ENCODE measurements at regions not wholly inside any gene's neighbourhood (a gene's known extent, or its start where the extent isn't known, plus 50 kb on each side); places are given as distances from the start of the nearest gene placed in this dataset.

DNA sequence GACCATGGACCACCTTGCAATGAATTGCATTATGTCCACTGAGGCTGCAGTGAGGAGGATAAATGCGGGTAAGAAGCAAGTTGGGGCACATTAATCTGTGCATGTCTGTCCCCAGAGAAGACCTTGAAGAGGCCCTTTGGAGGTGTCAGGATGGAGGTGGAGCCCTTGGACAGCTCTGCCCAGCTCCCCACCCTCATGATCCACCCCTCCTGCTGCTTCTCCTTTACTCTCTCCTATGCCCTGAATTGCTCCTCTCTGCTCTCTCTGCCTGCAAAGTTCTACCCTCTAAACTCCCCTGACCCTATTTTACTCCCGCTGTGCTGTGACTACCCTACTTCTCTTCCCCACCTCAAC is 292.4 kb upstream of the USP24 start:
- H3K27me3 ChIP-seq (ENCODE audit: control insufficient read depth in 1 of 2, insufficient read depth in 1 of 2, low read length in 2 of 2), result no peaks in the 10 kb centered on the region
- no peak overlapping the region for H3K14ac ChIP-seq (ENCODE audit: low read length in 2 of 2)
- H2BK5ac ChIP-seq (ENCODE audit: low read depth, low read length, poor library complexity, severe bottlenecking), result no peak overlapping the region
- H3K36me3 ChIP-seq (ENCODE audit: control insufficient read depth in 1 of 2, insufficient read depth in 2 of 2, low read depth in 1 of 2, low read length in 2 of 2), result no peaks in the 10 kb centered on the region
- no peak overlapping the region for H3K18ac ChIP-seq (ENCODE audit: low read depth in 1 of 2, low read length in 2 of 2)
- H3K4me1 ChIP-seq (ENCODE audit: control insufficient read depth, insufficient read depth, low read depth, low read length), result peaks cover 5% of the 10 kb centered on the region
- H3K9ac ChIP-seq (ENCODE audit: low read length), result no peak overlapping the region
- no peak for DNase-seq
- no peak overlapping the region for H2BK12ac ChIP-seq (ENCODE audit: low read length in 2 of 2)
- H3K79me1 ChIP-seq (replicated peaks; ENCODE audit: low read length, poor library complexity, severe bottlenecking), result no peaks in the 10 kb centered on the region
- H4K8ac ChIP-seq (ENCODE audit: low read length), result no peak overlapping the region
- no peak overlapping the region for H3K23ac ChIP-seq (ENCODE audit: low read length in 2 of 2)
- H3K27ac ChIP-seq (ENCODE audit: low read length, poor library complexity, severe bottlenecking), result no peak overlapping the region
- no peak overlapping the region for H2AK5ac ChIP-seq (ENCODE audit: low read length, severe bottlenecking)
- no peak overlapping the region for H3K4me2 ChIP-seq (ENCODE audit: low read length, poor library complexity, severe bottlenecking)
- no peak overlapping the region for H2BK15ac ChIP-seq (ENCODE audit: low read depth, poor library complexity, severe bottlenecking)
- no peak overlapping the region for H3K4ac ChIP-seq (ENCODE audit: low read depth in 1 of 2, low read length in 2 of 2)
- H4K91ac ChIP-seq (ENCODE audit: low read length), result no peak overlapping the region
- H2BK120ac ChIP-seq (ENCODE audit: low read depth, low read length), result no peak overlapping the region
- no peak overlapping the region for H2AFZ ChIP-seq (ENCODE audit: low read depth, low read length)
- no peaks in the 10 kb centered on the region for H3K9me3 ChIP-seq (ENCODE audit: control insufficient read depth, low read length)
- H3K4me3 ChIP-seq (ENCODE audit: insufficient read depth in 1 of 2, low read depth in 1 of 2, low read length in 2 of 2), result no peak overlapping the region
- 98% methylated on average over 2 of the region's 2 CpGs for WGBS

DNA sequence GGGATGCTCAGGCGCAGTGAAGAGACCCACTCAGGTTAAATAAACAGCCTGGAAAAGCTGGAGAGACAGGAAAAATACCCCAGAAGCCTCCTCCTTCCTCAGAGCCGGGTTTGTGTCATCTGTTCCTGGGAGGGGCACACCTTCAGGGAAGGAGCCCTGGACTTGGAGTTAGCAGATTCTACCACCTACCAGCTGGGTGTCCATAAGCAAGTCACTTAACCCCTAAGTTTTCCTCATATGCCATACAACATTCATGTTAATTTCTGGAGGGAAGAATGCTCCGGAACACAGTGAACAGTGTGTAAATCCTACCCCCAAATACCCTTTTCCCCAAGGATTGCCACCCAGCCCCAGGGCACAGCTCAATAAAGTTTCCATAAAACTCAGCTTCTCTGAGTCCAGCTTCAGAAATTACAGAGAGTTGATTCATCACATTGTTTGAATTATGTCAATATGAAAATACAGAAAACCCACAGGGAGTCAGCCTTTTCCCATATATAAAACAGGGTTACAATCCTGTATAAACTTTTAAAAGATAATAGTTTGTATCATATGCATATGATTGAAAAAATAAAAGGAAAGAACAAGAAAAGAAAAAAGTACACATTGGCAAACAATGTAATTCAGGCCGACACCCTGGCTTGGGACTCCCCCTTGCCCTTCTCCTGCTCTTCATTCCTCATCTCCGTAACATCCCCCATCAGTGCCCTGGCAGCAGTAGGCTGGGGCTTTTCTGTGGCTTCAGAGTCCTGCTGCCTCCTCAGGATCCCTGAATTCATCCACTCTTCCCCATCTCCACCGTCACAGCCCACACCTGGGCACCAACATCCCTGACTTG is 291.8 kb upstream of the USP24 start:
- H3K27ac ChIP-seq (ENCODE audit: low read length, poor library complexity, severe bottlenecking), result no peak overlapping the region
- no peak overlapping the region for H2AFZ ChIP-seq (ENCODE audit: low read depth, low read length)
- H3K4me1 ChIP-seq (ENCODE audit: control insufficient read depth, insufficient read depth, low read depth, low read length), result peaks cover 5% of the 10 kb centered on the region
- no peak overlapping the region for H3K14ac ChIP-seq (ENCODE audit: low read length in 2 of 2)
- H3K36me3 ChIP-seq (ENCODE audit: control insufficient read depth in 1 of 2, insufficient read depth in 2 of 2, low read depth in 1 of 2, low read length in 2 of 2), result no peaks in the 10 kb centered on the region
- DNase-seq, result no peak
- H2BK15ac ChIP-seq (ENCODE audit: low read depth, poor library complexity, severe bottlenecking), result no peak overlapping the region
- no peak overlapping the region for H3K4ac ChIP-seq (ENCODE audit: low read depth in 1 of 2, low read length in 2 of 2)
- H2AK5ac ChIP-seq (ENCODE audit: low read length, severe bottlenecking), result no peak overlapping the region
- peak overlapping the region; percentile 53 for H3K9ac ChIP-seq (ENCODE audit: low read length)
- no peak overlapping the region for H3K23ac ChIP-seq (ENCODE audit: low read length in 2 of 2)
- H2BK5ac ChIP-seq (ENCODE audit: low read depth, low read length, poor library complexity, severe bottlenecking), result no peak overlapping the region
- H4K91ac ChIP-seq (ENCODE audit: low read length), result no peak overlapping the region
- H3K9me3 ChIP-seq (ENCODE audit: control insufficient read depth, low read length), result no peaks in the 10 kb centered on the region
- H4K8ac ChIP-seq (ENCODE audit: low read length), result no peak overlapping the region
- peak overlapping the region in 1 of 2 experiments; percentile 80 for H2BK12ac ChIP-seq (ENCODE audit: low read length in 2 of 2)
- H3K18ac ChIP-seq (ENCODE audit: low read depth in 1 of 2, low read length in 2 of 2), result no peak overlapping the region
- no peaks in the 10 kb centered on the region for H3K79me1 ChIP-seq (replicated peaks; ENCODE audit: low read length, poor library complexity, severe bottlenecking)
- H2BK120ac ChIP-seq (ENCODE audit: low read depth, low read length), result no peak overlapping the region
- H3K4me3 ChIP-seq (ENCODE audit: insufficient read depth in 1 of 2, low read depth in 1 of 2, low read length in 2 of 2), result no peak overlapping the region
- no peaks in the 10 kb centered on the region for H3K27me3 ChIP-seq (ENCODE audit: control insufficient read depth in 1 of 2, insufficient read depth in 1 of 2, low read length in 2 of 2)
- 84% methylated on average over 6 of the region's 6 CpGs for WGBS
- H3K4me2 ChIP-seq (ENCODE audit: low read length, poor library complexity, severe bottlenecking), result no peak overlapping the region

DNA sequence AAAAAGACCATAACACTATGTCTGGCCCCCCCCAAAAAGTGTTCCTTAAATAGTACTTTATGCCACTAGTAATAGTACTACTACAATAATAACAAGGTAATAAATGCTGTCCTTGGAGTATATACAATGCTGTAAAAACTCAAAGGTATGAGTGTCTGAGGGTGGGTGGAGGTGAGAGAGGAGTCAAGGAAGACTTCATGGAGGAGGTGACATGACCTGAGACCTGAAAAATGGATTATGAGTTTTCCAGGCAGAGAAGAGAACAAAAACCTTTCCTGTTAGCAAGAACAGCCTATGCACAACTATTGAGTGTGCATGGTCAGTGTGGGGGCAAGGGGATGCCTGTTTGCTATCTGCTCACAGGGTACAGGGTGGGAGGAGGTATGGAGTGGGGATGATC is 290.2 kb upstream of the USP24 start:
- H2BK5ac ChIP-seq (ENCODE audit: low read depth, low read length, poor library complexity, severe bottlenecking), result no peak overlapping the region
- H2BK120ac ChIP-seq (ENCODE audit: low read depth, low read length), result no peak overlapping the region
- no peaks in the 10 kb centered on the region for H3K36me3 ChIP-seq (ENCODE audit: control insufficient read depth in 1 of 2, insufficient read depth in 2 of 2, low read depth in 1 of 2, low read length in 2 of 2)
- H3K23ac ChIP-seq (ENCODE audit: low read length in 2 of 2), result no peak overlapping the region
- H2AK5ac ChIP-seq (ENCODE audit: low read length, severe bottlenecking), result no peak overlapping the region
- H3K18ac ChIP-seq (ENCODE audit: low read depth in 1 of 2, low read length in 2 of 2), result peak overlapping the region; percentile 8 to 38
- peak overlapping the region; percentile 9 to 94 for H2BK12ac ChIP-seq (ENCODE audit: low read length in 2 of 2)
- H3K4me2 ChIP-seq (ENCODE audit: low read length, poor library complexity, severe bottlenecking), result no peak overlapping the region
- H3K9ac ChIP-seq (ENCODE audit: low read length), result no peak overlapping the region
- H3K27me3 ChIP-seq (ENCODE audit: control insufficient read depth in 1 of 2, insufficient read depth in 1 of 2, low read length in 2 of 2), result no peaks in the 10 kb centered on the region
- no peaks in the 10 kb centered on the region for H3K9me3 ChIP-seq (ENCODE audit: control insufficient read depth, low read length)
- H3K4me3 ChIP-seq (ENCODE audit: insufficient read depth in 1 of 2, low read depth in 1 of 2, low read length in 2 of 2), result no peak overlapping the region
- no peak overlapping the region for H4K91ac ChIP-seq (ENCODE audit: low read length)
- H3K14ac ChIP-seq (ENCODE audit: low read length in 2 of 2), result no peak overlapping the region
- no peaks in the 10 kb centered on the region for H3K79me1 ChIP-seq (replicated peaks; ENCODE audit: low read length, poor library complexity, severe bottlenecking)
- H4K8ac ChIP-seq (ENCODE audit: low read length), result peak overlapping the region; percentile 3
- H2BK15ac ChIP-seq (ENCODE audit: low read depth, poor library complexity, severe bottlenecking), result no peak overlapping the region
- no peak overlapping the region for H2AFZ ChIP-seq (ENCODE audit: low read depth, low read length)
- no peak overlapping the region for H3K27ac ChIP-seq (ENCODE audit: low read length, poor library complexity, severe bottlenecking)
- no peak for DNase-seq
- no peak overlapping the region for H3K4ac ChIP-seq (ENCODE audit: low read depth in 1 of 2, low read length in 2 of 2)
- peaks cover 5% of the 10 kb centered on the region for H3K4me1 ChIP-seq (ENCODE audit: control insufficient read depth, insufficient read depth, low read depth, low read length)

DNA sequence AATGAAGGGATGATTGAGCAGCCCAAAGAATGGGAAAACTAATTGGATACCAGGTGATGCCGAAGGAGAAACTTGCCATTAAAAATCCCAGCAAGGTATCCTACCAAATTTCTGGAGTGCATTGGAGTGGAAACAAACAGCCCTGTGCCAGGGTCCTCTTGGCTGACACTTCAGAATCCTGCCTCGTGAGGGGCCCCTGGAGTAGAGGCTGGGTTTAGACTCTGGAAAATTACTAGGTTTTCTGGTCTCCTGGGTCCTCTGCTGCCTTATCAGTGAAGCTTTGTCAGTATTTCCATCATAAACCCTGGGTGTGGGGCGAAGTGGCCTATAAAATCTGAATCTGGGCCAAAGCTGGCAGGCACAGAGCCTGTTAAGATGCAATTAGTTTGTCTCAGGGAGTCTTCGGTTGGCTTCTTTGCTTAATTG is 289.2 kb upstream of the USP24 start:
- H3K9ac ChIP-seq (ENCODE audit: low read length), result peak overlapping the region; percentile 37
- H2BK15ac ChIP-seq (ENCODE audit: low read depth, poor library complexity, severe bottlenecking), result peak overlapping the region; percentile 57
- 75% methylated on average over 4 of the region's 4 CpGs for WGBS
- H2AFZ ChIP-seq (ENCODE audit: low read depth, low read length), result no peak overlapping the region
- no peak overlapping the region for H3K23ac ChIP-seq (ENCODE audit: low read length in 2 of 2)
- H3K18ac ChIP-seq (ENCODE audit: low read depth in 1 of 2, low read length in 2 of 2), result peak overlapping the region; percentile 52 to 68
- H3K27ac ChIP-seq (ENCODE audit: low read length, poor library complexity, severe bottlenecking), result no peak overlapping the region
- DNase-seq, result peak; percentile 23
- peak overlapping the region in 1 of 2 experiments; percentile 54 for H3K4ac ChIP-seq (ENCODE audit: low read depth in 1 of 2, low read length in 2 of 2)
- H4K91ac ChIP-seq (ENCODE audit: low read length), result no peak overlapping the region
- no peak overlapping the region for H2BK5ac ChIP-seq (ENCODE audit: low read depth, low read length, poor library complexity, severe bottlenecking)
- H3K14ac ChIP-seq (ENCODE audit: low read length in 2 of 2), result no peak overlapping the region
- peak overlapping the region; percentile 36 for H4K8ac ChIP-seq (ENCODE audit: low read length)
- no peaks in the 10 kb centered on the region for H3K79me1 ChIP-seq (replicated peaks; ENCODE audit: low read length, poor library complexity, severe bottlenecking)
- peak overlapping the region in 1 of 2 experiments; percentile 33 for H3K4me3 ChIP-seq (ENCODE audit: insufficient read depth in 1 of 2, low read depth in 1 of 2, low read length in 2 of 2)
- no peaks in the 10 kb centered on the region for H3K36me3 ChIP-seq (ENCODE audit: control insufficient read depth in 1 of 2, insufficient read depth in 2 of 2, low read depth in 1 of 2, low read length in 2 of 2)
- H3K27me3 ChIP-seq (ENCODE audit: control insufficient read depth in 1 of 2, insufficient read depth in 1 of 2, low read length in 2 of 2), result no peaks in the 10 kb centered on the region
- H2BK120ac ChIP-seq (ENCODE audit: low read depth, low read length), result peak overlapping the region; percentile 58
- no peak overlapping the region for H2AK5ac ChIP-seq (ENCODE audit: low read length, severe bottlenecking)
- H3K9me3 ChIP-seq (ENCODE audit: control insufficient read depth, low read length), result no peaks in the 10 kb centered on the region
- H3K4me1 ChIP-seq (ENCODE audit: control insufficient read depth, insufficient read depth, low read depth, low read length), result peaks cover 5% of the 10 kb centered on the region
- H2BK12ac ChIP-seq (ENCODE audit: low read length in 2 of 2), result peak overlapping the region; percentile 71 to 80
- no peak overlapping the region for H3K4me2 ChIP-seq (ENCODE audit: low read length, poor library complexity, severe bottlenecking)
